ENCODE measurements at regions not wholly inside any gene's neighbourhood (a gene's known extent, or its start where the extent isn't known, plus 50 kb on each side); places are given as distances from the start of the nearest gene placed in this dataset.

DNA sequence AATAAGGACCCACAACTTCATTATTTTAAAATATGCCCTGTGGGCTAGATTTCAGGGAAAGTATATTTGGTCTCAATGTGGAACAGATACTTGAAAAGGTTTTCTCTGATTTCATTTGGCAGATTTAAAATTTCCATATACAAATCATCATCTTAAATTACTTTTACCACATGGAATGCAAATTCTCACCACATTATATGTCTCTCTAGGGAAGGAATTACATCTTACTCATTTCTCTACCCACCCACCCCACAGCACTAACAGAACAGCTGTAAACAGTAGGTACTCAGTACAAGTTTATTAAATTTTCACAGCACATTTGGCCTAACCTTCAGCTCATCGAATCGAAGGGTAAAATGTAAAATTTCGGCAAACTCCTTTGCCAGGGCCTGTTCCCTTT is 104.0 kb downstream of the CYRIA start:
- no peak for DNase-seq

DNA sequence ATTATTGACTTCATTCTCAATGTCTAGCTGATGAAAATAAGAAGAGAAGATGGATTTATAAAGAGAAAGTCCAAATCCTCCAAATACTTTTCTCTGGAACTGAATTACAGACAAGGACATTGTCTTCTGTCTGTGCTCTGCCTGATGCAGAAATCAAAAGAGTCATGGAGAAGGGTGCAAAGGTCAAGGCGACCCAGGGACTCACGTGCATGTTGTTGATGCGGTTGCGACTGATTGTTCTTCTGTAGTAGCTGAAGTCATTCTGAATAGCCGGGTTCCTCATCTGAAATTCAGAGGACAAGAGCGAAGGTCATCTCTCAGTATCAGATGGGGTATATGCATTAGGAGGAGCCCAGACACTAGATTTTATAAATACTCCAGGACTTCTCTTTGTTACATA is 104.4 kb downstream of the CYRIA start:
- no peak for DNase-seq

DNA sequence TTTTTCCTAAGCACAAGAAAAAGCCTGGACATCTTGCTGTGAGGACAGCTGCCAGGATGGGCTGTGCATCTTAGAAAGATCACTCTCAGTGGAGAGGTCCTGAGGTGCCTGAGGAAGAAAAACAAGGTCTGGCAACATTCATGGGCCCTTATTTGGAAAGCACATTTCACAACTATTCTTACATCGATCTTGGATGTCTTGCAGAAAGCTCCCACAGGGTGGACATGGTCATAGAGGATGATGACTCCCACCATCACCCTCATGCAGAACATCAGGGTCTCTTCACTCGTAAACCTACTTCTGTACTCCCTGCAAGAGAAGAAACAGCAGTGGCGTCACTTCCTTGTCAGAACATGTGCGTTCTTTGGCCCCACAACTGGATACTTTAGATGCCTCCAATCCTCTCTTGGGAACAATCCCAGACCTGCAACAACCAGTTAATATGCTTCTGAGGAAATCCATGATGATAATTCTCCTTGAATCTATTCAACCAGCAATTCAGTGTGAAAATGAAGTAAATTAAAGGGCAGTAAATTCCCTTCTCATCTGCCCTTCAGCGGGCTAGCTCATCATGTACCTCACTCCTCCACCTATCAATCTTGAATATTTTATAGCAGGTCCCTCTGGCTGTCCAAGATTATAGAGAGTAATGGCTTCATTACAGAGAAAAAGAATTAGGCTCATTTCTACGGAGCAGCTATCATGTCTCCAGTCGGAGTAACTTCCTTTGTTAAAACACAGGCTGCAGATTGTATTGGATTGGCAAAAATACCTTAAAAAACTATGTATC is 106.2 kb downstream of the CYRIA start:
- DNase-seq = no peak

DNA sequence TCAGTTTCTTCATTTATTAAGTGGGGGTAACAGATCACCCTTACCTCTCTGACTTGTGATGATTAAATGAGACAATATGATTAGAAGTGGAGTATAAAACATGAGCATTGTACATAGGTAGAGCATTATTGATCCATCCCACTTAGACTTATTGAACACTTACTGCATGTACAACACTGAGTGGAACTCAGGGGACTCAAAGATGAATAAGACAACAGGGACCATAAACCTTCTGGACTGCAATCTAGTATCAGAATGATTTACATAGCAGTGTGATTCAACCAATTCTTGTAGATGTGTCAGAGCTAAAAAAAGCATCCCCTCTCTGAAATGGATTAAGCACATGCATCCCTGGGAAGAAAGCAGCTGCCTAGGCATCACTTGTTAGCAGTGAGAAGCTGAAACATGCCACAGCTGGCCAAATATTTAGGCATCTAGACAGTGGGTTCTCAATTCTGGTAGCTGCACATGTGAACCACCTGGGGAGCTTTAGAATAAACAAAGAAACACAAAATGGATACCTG is 111.5 kb downstream of the CYRIA start:
- DNase-seq = no peak

DNA sequence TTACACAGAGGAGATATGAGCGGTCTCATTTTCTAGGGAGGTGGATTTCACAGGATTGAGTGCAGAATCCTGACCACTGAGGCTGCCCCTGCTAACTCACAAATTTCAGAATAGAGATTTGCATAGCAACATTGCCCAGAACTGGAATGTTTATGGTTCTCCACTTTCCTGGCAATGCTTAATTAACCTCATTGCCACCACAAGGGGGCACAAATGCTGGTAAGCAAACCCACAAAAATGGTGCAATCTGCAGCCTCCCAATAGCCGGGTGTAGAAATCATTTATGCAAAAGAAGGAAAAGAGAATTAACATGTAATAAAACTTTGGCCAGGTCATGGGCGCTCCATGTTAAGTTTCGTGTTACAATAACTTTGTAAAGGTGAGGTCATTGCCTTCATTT is 112.4 kb downstream of the CYRIA start:
- DNase-seq = no peak

DNA sequence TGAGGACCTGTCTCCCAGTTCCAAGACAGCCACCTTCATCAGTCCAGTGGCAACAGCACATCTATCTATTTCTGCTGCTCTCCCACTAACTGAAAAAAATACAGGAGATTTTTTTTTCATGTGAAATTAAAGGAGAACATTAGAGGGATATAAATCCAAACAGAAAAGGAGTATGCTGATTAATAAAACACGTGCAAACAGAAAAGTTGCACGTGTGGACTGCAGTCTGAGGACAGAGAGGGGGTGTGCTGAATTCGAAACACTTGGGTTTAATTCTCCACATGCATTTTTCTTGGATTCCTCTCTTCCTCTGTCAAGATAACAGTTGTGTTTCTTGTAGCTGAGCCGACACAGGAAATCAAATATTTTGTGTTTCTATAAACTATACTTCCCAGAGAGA is 113.4 kb downstream of the CYRIA start:
- DNase-seq = no peak

DNA sequence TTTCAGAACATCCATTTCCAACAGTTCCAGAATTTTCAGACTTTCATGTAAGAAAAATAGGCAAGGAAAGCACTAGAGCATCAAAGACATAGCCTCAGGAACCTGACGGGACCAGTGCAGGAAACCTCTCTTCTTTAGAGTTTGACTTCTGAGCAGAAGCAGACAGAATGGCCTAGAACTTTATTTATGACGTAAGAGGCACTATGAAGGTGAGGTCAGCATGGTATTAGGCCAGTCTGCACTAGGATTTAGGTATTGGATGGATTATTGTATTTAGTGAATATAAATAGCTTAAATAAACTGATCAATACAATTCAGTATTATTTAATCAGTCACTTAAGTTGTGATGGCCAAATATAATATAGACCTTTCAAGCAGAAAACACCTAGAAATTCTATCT is 117.6 kb downstream of the CYRIA start:
- DNase-seq = no peak

DNA sequence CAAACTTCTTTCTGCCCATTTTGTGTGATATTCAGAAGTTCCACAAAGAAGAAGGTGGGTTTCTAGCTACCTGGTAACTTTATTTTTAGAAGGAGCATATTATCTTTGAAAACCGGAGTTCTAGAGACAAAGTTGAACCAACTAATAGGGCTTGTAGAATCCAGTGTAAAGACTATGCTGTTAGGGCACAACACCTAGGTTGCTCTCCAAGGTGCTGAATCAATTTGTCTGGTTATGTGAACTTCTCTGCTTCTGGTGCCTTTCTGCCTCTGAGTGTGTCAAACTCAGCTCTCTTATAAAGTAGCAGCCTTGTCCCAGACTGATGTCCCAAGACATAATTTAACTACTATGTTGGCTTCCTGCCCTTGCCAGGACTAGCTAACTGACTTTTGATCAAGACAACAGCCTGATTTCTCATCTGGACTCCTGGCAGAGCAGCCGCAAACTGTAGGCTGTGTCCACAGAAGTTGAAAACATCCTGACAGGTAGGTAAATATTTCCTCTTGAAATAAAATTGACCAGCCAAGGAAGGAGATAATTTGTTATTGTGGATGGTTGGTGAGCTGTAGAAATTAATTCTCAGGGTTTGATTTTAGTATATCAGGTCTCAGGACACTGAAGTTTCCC is 119.4 kb downstream of the CYRIA start:
- no peak for DNase-seq

DNA sequence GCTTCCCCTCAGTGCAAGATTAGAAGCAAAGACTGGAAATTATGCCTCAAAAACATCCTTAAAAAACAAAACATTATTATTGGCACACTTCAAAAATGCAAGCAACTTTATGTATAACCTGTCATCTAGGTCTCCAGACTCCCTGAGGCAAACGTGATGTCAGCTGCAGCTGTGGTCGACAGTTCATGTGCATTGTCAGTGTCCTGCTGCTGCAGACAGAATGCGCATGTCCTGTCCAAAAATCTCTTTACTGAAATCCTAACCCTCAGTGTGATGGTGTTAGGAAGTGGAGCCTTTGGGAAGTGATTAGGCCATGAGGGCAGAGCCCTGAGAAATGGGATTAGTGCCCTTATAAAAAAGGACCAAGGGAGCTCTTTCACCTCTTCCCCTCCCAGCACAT is 126.9 kb downstream of the CYRIA start:
- no peak for DNase-seq

DNA sequence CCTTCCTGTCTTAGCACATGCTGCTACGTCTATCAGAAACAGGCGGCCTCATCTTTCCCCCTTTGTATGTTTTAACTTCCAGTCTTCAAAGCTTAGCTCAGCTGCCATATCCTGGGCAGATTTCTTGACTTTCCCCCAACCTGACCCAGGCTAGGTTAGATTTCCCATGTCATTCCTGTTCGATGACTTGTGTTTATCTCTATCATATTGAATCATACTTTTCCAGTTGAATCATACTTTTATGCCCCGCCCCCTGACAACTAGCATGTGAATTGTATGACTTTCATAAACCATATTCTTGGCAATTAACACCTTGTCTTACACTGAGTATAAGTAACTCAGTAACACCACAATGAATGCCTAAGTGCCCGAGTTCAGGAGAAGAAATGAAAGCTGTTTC is 128.3 kb downstream of the CYRIA start:
- DNase-seq = no peak

DNA sequence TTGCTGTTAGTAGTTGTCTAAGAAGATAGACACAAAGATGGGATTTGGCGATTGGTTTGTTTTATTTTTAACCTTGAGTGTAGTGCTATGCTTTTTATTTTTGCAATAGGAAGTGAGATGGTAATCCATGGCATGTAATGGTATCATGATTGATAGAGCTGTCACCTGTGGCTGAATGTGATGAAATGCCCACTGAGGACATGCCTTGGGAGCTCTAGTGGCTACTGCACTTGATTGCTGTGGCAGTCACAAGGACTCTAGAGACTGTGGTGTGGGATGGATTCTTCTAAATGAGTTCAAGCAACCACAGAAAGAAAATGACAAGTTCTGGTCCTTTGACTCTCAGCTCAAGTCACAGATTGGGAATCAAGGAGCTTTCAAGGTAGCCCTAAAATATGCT is 139.4 kb downstream of the CYRIA start:
- DNase-seq = no peak

DNA sequence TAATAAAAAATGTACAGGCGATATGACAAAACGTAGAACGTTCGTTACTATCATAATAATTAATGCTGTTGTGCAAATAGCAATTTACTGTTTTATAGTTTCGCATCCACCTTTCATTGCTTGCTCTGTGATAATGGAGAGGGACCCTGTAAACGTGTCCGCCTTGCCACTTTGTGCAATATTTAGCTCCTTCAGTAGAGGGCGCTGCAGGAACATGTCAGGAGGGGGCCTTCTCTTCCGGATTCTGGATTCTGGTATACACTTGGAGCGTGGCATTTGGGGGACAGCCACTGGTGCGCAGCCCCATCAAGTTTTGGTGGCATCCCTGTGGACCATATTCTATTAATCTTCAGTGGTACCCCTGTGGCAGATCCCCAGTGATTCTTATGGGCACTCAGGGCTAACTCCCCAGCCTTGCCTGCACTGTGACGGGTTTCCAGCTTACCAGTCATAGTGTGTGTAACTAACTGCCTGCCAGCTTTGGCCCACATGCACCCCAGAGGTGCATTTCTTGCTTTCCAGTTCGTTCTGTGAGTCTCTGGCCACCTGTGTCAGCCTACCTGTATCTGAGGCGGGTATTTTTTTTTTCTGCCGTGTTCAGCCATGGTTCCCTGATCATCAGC is 140.3 kb downstream of the CYRIA start:
- no peak for DNase-seq

DNA sequence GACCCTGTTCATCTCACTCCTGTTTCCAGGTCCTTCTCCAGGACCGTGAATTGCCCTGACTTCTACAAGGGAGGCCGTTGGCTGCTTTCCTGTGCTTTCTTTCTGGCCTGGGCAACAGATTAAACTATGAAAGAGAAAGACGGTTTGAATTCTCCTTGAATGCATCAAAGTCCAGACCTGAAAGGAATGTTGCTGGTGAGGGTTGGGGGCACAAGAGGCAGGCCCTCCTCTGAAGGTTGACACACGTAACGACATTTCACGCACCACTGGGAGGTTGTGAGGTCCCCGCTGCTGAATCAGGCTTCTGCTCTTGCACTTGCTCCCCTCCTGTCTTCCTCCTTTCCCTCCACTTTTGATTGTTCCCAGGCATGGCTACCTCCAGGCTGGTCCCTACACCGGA is 141.9 kb downstream of the CYRIA start:
- DNase-seq = no peak

DNA sequence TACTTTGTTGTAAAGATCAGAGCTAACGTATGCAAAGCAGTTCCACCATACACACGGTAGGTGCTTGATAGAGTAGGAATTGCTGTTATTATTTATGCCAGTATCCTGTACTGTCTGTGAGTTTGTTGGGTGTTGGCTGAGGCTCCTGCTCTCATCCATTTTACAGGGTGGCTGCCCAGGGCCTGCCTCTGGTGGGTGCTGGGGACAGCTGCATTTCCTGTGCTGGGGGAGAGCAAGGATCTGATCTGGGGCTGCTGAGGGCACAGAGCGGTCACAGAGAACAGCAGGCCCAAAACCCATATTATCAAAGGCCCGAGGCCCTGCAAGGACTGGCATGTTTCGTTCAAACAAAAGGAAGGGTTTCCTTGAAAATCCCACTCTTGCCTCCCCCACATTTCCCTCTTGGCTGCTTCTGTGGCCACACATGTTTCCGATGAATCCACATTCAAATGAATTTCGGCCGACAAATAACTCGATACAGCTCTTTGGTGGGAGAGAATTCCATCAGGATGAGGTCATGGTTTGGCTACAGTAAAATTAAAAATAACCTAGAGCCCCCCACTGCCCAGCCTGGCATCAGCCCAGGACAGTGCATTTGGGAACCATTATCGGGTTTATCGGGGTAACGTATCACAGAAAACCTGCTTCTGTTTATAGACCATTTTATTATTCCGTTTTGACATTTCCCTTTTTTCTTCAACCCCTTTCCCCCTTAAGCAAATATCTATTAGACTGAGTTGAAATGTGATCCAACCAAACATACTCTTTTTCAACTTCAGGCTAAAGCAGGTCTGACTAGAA is 143.4 kb downstream of the CYRIA start:
- DNase-seq = no peak

DNA sequence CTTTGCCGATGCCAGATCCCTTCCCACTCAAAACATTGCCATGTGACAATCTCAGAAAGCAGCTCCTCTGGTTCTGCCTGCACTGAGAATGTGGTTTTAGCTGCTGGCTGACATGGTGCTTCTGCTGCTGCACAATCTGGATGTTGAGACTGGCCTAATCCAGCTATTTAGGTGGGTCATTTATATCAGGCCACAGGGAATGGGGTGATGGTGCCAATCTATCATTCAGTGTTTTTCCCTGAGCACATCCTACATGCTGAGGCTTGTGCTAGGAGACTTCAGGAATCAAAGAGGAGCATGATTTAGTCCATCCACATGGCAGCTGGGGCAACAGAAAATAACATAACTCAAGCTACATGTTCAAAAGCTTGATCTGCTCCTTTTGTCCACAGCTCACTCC is 144.7 kb downstream of the CYRIA start:
- DNase-seq = no peak

DNA sequence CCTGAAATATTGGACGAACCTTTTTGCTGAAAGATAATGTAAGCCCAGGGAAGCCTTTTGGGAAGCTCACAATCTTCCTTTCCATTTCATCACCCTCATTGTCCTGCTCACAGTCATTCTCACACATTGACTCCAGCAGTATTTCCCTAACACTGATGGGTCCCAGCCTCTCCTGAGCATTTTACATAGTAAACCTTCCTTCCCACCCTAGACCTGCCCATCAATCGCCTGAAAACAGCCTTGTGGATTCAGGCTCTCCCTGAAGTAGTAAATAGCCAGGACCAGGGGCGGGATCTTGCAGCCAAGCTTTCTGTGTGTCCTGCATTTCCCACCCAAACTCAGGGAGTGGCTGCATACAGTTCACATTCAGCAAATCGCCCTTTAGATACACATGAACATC is 149.9 kb downstream of the CYRIA start:
- DNase-seq = no peak

DNA sequence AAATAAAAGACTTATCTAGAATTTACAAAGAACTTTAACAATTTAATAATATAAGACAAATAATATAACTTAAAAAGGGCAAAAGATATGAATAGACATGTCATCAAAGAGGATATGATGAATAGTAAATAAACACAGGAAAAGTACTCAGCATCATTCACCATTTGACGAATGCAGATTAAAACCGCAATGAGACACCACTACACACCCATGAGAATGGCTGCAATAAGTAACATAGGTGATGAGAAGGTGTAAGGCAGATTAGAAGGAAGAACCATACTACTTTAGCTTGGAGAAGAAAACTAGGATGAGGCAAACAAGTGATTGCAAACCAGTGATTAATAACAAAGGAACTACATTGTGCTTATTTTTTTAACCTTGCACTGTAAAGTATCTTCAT is 152.0 kb downstream of the CYRIA start:
- no peak for DNase-seq

DNA sequence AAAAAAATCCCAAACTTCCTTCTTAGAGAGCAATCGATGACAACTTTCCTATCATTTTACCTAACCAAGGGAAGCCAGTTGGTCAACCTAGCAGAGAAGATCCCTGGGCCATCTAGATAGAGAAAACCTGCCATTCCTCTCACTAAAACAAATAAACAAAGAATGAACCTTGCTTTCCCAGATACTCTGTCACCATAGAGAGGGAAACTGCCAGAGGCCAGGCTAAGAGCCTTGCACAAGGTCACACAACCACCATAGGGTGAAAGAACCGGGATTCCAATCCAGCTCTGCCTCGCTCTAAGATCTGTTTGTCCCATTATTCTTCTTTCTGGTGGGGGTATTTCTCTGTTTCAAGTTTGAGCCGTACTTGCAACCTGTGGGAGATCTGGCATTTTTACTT is 154.6 kb downstream of the CYRIA start:
- no peak for DNase-seq

DNA sequence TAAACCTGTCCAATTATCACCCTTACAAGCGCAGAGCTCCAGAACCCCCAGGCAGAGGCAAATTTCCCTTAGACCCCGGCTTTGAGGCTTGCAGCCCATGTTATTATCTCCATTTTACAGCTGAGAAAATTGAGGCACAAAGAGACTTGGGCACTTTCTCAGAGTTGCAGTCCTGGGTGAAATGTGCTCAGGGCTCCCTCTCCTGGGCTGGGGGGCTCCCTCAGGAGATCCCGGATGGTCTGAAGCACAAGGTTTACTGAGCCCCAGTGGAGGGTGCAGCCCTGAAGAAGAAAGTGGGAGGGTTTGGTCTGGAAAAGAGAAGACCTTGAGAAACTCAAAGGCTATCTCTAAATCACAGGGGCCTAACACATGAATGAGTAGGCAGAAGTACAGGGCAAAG is 156.6 kb downstream of the CYRIA start:
- no peak for DNase-seq

DNA sequence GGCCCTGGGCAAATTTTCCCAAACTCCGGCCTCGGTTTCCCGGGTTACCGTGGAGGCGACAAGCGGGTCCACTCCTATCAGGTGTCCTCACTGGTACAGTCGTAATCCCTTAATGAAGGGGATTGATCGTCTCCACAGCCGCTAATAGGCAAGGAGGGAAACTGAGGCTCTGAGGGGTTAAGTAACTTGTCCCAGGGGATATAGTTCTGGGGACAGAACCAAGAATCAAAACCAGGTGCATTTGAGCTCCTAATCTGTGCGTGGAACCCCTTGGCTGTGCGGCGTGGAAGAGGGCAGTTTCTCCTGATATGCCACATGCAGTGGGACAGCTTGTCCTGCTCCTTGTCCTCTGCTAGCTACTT is 157.2 kb downstream of the CYRIA start:
- no peak for DNase-seq

DNA sequence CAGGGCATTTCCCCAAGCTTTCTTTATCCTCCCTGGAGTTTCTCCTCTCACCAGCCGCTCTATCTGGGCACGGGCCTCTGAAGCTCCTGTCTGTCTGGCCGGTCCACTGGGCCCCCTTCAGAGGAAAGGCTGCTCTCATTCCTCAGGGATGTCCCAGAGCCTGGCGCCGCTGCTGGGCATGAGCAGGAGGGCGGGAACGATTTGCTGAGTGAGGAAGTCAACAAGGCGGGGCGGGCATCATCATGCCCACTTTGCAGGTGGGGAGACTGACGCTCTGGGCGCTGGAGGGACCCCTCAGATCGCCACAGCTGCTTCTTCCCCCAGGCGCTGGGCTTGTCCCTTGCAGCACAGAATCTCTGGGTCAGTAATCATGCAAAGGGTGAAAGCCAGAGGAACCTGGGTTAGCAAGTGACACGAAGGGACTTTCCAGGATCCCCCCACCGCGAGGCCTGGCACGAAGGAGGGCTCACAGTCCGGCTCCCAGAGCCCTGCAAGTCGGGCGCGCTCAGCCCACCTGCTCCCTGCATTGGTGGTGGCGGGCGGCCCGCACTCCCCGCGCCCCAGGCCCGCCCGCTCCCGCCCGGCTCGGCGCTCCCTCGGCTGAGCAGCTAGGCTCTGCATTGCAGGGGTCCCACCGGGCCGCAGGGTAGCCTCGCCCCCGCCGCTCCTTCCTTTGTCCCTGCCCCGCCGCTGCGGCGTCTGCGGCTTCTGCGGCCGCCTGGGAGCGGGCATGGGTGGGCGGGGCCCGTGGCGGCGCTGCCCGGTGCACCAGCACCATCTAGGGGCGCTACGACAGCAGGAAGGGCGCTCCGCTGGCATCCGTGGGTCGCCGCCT is 157.8 kb downstream of the CYRIA start:
- DNase-seq = no peak

DNA sequence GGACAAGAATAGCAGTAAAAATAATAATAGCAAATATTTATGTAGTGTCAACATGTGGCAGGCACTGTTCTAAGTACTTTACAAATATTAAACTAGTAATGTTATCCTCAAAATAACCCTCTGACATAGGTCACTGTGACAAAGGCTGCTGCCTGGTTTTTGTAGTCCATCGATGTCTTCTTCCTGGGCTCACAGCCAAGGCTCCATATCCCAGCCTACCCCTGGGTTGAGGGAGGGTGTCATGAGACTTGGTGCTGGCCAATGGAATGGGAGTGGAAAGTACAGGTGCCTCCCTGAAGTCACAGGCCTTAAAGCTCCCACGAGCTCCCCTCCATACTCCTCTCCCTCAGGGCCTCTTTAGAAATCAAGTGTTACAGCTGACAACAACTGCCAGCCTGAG is 159.3 kb downstream of the CYRIA start:
- DNase-seq = no peak
